NB4 (cell line): ENCODE measurements at regions not wholly inside any gene's neighbourhood (a gene's known extent, or its start where the extent isn't known, plus 50 kb on each side); places are given as distances from the start of the nearest gene placed in this dataset.

Experiments used
- POLR2A ChIP-seq: IDR thresholded peaks from 2 replicates; pipeline ENCODE4 v1.6.1; 2011; ENCODE audit warnings: mild to moderate bottlenecking; ENCODE audit not compliant: insufficient read length; ENCODE audit errors: extremely low read depth
- TF ChIP-seq, protein P1 (sequence below): IDR thresholded peaks from one replicate; pipeline ENCODE4 v1.5.1; 2012; ENCODE audit warnings: low read depth, low read length

DNA sequence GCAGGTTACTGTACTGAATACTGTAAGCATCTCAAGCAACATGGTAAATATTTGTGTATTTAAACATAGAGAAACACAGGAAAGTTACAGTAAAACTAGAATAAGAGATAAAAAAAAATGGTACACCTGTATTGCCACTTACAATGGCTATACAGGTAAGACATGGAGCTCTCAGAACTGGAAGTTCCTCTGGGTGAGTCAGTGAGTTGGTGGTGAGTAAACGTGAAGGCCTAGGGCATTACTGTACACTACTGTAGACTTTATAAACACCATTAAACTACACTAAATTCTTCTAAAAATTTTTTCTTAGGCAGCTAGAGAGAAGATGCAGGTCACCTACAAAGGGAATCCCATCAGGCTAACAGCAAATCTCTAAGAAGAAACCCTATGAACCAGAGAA is 872.9 kb downstream of the TAF11L14 start:
- TF ChIP-seq, protein P1, sequence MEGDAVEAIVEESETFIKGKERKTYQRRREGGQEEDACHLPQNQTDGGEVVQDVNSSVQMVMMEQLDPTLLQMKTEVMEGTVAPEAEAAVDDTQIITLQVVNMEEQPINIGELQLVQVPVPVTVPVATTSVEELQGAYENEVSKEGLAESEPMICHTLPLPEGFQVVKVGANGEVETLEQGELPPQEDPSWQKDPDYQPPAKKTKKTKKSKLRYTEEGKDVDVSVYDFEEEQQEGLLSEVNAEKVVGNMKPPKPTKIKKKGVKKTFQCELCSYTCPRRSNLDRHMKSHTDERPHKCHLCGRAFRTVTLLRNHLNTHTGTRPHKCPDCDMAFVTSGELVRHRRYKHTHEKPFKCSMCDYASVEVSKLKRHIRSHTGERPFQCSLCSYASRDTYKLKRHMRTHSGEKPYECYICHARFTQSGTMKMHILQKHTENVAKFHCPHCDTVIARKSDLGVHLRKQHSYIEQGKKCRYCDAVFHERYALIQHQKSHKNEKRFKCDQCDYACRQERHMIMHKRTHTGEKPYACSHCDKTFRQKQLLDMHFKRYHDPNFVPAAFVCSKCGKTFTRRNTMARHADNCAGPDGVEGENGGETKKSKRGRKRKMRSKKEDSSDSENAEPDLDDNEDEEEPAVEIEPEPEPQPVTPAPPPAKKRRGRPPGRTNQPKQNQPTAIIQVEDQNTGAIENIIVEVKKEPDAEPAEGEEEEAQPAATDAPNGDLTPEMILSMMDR: no peak
- no peak for TF ChIP-seq POLR2A
